T-helper 2 cell treated with Interferon-gamma antibody and Interleukin-4, amounts not matched to agents 5 μg/mL and 100 μg/mL, for 36 hours (primary cell): ENCODE measurements at regions not wholly inside any gene's neighbourhood (a gene's known extent, or its start where the extent isn't known, plus 50 kb on each side); places are given as distances from the start of the nearest gene placed in this dataset.
A peak's percentile ranks its signal among the peaks of the same experiment; 100 is the strongest.

Source experiments
- DNase-seq: peaks from one replicate; pipeline ENCODE4 v3.0.0; 2021; ENCODE audit warnings: low spot score
- H3K27ac Mint-ChIP-seq: one replicate; pipeline ENCODE4 v1.8.0; 2021; ENCODE audit warnings: mild to moderate bottlenecking, mixed read lengths
- H3K27me3 Mint-ChIP-seq: one replicate; pipeline ENCODE4 v1.8.0; 2021; ENCODE audit warnings: low read depth, mixed read lengths
- H3K36me3 Mint-ChIP-seq: one replicate; pipeline ENCODE4 v1.8.0; 2021; ENCODE audit warnings: low read depth, mixed read lengths
- H3K4me1 Mint-ChIP-seq: one replicate; pipeline ENCODE4 v1.8.0; 2021; ENCODE audit warnings: low read depth, mixed read lengths
- H3K4me3 Mint-ChIP-seq: one replicate; pipeline ENCODE4 v1.8.0; 2022; ENCODE audit warnings: mild to moderate bottlenecking, moderate library complexity, mixed read lengths
- H3K9me3 Mint-ChIP-seq: one replicate; pipeline ENCODE4 v1.8.0; 2021; ENCODE audit warnings: mixed read lengths

DNA sequence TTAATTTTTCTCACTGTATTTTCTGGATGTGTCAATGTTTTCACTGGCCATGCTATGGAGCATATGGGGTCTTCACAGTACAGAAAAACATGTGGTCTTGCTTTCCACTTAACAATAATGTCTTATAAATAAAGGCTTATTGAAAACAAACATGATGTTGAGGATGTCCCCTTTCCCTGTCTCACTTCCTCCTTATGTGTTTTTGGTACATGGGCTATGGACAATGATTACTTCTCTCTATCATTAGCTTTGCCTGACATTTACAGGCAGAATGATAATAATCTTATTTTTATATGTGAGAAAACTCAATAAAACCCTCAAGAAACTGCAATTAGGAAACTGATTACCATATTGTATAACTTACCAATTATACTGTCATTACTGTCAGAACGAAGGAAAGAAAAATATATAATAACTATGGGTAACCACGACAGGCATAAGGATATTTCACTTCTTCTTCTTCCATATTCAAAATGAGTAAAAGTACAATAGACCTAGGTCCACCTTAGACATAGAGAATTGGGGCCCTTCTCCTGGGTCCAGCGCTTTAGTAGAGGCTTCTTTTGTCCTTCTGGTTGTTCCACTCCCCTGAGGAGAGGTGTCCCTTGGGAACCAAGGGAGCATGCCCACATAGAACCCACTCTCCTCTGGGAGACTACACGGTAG, 375.0 kb downstream of the MAN2A1 start:
- Mint-ChIP-seq H3K36me3 (peaks cover 9% of the 10 kb centered on the region), H3K9me3 (peaks cover 20% of the 10 kb centered on the region), H3K4me3 (no peak overlapping the region), H3K27me3 (no peaks in the 10 kb centered on the region), H3K27ac (peak overlapping the region; percentile 15), H3K4me1 (peaks cover 36% of the 10 kb centered on the region)
- no peak for DNase-seq

DNA sequence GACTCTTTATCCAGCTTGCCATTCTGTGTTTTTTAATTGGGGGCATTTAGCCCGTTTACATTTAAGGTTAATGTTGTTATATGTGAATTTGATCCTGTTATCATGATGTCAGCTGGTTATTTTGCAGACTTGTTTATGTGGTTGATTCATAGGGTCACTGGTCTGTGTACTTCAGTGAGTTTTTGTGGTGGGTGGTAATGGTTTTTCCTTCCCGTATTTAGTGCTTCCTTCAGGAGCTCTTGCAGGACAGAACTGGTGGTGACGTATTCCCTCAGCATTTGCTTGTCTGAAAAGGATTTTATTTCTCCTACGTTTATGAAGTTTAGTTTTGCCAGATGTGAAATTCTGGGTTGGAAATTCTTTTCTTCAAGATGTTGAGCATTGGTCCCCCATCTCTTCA, 381.1 kb downstream of the MAN2A1 start:
- H3K27me3 Mint-ChIP-seq: no peaks in the 10 kb centered on the region
- H3K36me3 Mint-ChIP-seq: peaks cover 13% of the 10 kb centered on the region
- H3K4me1 Mint-ChIP-seq: peaks cover 13% of the 10 kb centered on the region
- no peak overlapping the region for H3K27ac Mint-ChIP-seq
- H3K4me3 Mint-ChIP-seq: no peak overlapping the region
- H3K9me3 Mint-ChIP-seq: peaks cover 52% of the 10 kb centered on the region
- no peak for DNase-seq

GRCh38 chr5:110072651-110073050, 382.9 kb downstream of the MAN2A1 start:
- DNase-seq: no peak
- Mint-ChIP-seq H3K9me3 (peaks cover 59% of the 10 kb centered on the region), H3K4me1 (peaks cover 6% of the 10 kb centered on the region), H3K27me3 (no peaks in the 10 kb centered on the region), H3K36me3 (peaks cover 8% of the 10 kb centered on the region), H3K4me3 (no peak overlapping the region), H3K27ac (no peak overlapping the region)

GRCh38 chr5:110073534-110073933, 383.8 kb downstream of the MAN2A1 start:
- no peak for DNase-seq
- peaks cover 4% of the 10 kb centered on the region for H3K4me1 Mint-ChIP-seq
- peaks cover 7% of the 10 kb centered on the region for H3K36me3 Mint-ChIP-seq
- no peaks in the 10 kb centered on the region for H3K27me3 Mint-ChIP-seq
- peaks cover 52% of the 10 kb centered on the region for H3K9me3 Mint-ChIP-seq
- H3K4me3 Mint-ChIP-seq: no peak overlapping the region
- H3K27ac Mint-ChIP-seq: no peak overlapping the region

DNA sequence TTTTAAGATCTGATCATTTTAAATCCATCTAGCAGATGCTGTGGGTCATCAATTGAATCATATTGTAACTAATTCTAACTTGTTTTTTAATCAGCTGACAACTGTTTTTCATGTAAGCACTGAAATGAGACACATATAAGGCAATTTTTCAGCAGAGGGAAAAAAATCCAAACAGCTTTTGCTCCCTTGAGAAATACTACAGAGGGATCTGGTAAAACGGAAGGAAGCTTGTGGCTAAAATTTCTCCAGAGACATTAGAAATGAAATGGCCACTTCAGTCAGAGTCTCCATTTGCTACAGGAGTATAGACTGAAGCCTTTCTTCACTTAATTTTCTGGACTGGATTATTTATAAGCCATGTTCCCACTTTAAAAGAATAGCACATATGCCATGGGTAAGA, 385.9 kb downstream of the MAN2A1 start:
- peaks cover 34% of the 10 kb centered on the region for H3K9me3 Mint-ChIP-seq
- H3K27ac Mint-ChIP-seq: no peak overlapping the region
- H3K36me3 Mint-ChIP-seq: peaks cover 3% of the 10 kb centered on the region

GRCh38 chr5:110077147-110077546, 387.4 kb downstream of the MAN2A1 start:
- peaks cover 3% of the 10 kb centered on the region for H3K4me1 Mint-ChIP-seq

More for the DNA sequence above, 385.9 kb downstream of the MAN2A1 start:
- Mint-ChIP-seq H3K27me3 (no peaks in the 10 kb centered on the region), H3K4me1 (peaks cover 3% of the 10 kb centered on the region), H3K4me3 (no peak overlapping the region)
- no peak for DNase-seq

GRCh38 chr5:110082194-110082593, 392.5 kb downstream of the MAN2A1 start:
- peaks cover 2% of the 10 kb centered on the region for H3K9me3 Mint-ChIP-seq
- H3K4me1 Mint-ChIP-seq: peaks cover 11% of the 10 kb centered on the region
- no peak overlapping the region for H3K27ac Mint-ChIP-seq
- no peak for DNase-seq
- H3K27me3 Mint-ChIP-seq: no peaks in the 10 kb centered on the region
- no peak overlapping the region for H3K4me3 Mint-ChIP-seq
- H3K36me3 Mint-ChIP-seq: no peaks in the 10 kb centered on the region

More at GRCh38 chr5:110077147-110077546, 387.4 kb downstream of the MAN2A1 start:
- Mint-ChIP-seq H3K4me3 (no peak overlapping the region), H3K36me3 (peaks cover 3% of the 10 kb centered on the region), H3K27ac (no peak overlapping the region), H3K27me3 (no peaks in the 10 kb centered on the region), H3K9me3 (peaks cover 32% of the 10 kb centered on the region)
- no peak for DNase-seq

DNA sequence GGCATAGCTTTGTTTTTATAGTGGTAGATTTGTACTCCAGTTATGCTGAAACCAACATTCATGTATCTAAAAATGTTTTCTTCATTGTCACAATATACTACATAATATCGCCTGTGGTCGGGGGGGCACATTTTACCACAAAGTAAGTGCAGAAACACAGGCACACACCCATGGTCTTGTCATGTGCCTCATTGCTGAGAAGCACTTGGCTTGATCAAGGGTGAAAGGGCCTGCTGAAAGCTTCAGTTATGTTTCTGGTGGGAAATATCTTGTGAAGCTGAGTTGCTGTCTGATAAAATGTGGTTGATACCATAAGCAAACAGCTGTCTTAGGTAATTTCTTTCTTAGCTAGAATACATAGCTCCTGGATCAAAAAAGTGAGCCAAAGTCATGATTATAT, 393.1 kb downstream of the MAN2A1 start:
- Mint-ChIP-seq H3K36me3 (no peaks in the 10 kb centered on the region), H3K27ac (no peak overlapping the region), H3K9me3 (no peaks in the 10 kb centered on the region), H3K4me1 (peaks cover 11% of the 10 kb centered on the region), H3K4me3 (no peak overlapping the region), H3K27me3 (no peaks in the 10 kb centered on the region)
- DNase-seq: no peak

DNA sequence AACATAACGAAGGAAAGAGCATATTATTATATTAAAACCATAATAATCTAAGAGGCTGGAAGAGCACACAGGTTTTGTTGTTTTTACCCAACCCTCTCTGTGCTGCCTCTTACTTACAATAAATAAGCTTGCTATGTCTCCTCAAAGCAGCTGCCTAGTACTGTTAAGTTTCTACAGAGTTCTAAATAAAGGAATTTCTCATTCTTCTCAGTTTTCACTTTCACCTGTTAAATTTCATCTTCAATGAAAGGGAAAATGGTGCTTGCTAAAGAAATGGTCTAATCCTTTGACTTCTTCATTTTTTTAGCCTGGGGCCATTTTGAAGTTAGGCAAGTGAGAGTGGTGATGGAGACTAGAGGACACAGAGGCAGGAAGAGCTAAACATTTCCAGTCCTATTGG, 396.1 kb downstream of the MAN2A1 start:
- no peak for DNase-seq
- no peaks in the 10 kb centered on the region for H3K36me3 Mint-ChIP-seq
- H3K4me3 Mint-ChIP-seq: no peak overlapping the region
- no peaks in the 10 kb centered on the region for H3K9me3 Mint-ChIP-seq
- H3K27ac Mint-ChIP-seq: no peak overlapping the region
- H3K27me3 Mint-ChIP-seq: no peaks in the 10 kb centered on the region
- peaks cover 11% of the 10 kb centered on the region for H3K4me1 Mint-ChIP-seq

DNA sequence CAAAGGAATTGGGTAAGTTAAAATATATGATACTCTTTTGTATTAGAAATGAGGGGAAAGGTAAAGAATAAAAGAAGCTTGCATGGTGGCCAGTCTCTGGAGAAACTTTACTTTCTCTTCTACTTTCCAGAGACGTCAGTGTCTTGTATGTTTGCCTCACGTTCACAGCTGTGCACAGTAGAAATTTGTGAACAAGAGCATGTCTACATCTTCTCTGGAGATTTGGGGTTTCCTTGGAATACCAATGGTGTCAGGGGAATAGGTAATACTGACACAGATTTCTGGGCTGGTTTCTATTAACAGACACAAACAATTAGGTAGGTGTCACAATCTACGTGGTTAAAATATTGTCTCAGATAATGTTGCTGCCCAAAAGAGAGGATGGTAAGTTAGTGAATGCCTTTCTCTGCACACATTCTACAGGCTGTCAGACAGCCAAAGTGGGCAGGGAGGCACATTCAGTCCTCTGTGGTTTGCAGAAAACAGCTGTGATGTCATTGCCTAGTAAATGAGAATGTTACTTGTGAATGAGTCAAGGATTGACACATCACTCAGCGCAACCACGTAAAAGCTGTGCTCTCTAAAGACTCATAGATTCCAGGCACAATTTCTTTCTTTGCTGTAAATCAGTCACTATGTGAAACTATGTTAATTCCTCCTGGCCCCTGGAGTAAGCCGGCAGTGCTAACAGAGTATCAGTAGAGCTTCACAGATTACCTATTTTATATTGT, 397.1 kb downstream of the MAN2A1 start:
- no peaks in the 10 kb centered on the region for H3K27me3 Mint-ChIP-seq
- H3K36me3 Mint-ChIP-seq: no peaks in the 10 kb centered on the region
- no peaks in the 10 kb centered on the region for H3K9me3 Mint-ChIP-seq
- no peak overlapping the region for H3K27ac Mint-ChIP-seq
- H3K4me3 Mint-ChIP-seq: peak overlapping the region; percentile 33
- H3K4me1 Mint-ChIP-seq: peaks cover 11% of the 10 kb centered on the region
- peak; percentile 76 for DNase-seq

DNA sequence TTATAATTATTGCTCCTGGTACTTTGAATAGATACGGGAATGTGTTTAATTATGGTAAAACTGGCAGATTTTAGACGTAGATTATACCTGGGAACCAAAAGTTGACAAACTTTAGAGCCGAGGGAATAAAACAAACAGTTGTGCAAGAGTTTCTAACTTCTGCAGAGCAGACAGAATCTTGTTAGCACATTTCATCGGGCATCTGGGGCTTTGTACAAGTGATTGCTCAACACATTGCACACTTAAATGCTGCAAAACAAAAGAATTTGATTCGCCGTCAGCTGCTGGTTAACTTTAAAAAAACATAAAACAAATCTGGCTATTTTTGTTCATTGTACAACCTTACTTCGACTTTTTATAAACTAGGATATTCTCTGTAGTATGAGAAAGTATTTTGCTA, 398.1 kb downstream of the MAN2A1 start:
- Mint-ChIP-seq H3K4me1 (peaks cover 11% of the 10 kb centered on the region), H3K27me3 (no peaks in the 10 kb centered on the region), H3K36me3 (no peaks in the 10 kb centered on the region), H3K27ac (no peak overlapping the region), H3K4me3 (no peak overlapping the region), H3K9me3 (no peaks in the 10 kb centered on the region)
- DNase-seq: no peak

DNA sequence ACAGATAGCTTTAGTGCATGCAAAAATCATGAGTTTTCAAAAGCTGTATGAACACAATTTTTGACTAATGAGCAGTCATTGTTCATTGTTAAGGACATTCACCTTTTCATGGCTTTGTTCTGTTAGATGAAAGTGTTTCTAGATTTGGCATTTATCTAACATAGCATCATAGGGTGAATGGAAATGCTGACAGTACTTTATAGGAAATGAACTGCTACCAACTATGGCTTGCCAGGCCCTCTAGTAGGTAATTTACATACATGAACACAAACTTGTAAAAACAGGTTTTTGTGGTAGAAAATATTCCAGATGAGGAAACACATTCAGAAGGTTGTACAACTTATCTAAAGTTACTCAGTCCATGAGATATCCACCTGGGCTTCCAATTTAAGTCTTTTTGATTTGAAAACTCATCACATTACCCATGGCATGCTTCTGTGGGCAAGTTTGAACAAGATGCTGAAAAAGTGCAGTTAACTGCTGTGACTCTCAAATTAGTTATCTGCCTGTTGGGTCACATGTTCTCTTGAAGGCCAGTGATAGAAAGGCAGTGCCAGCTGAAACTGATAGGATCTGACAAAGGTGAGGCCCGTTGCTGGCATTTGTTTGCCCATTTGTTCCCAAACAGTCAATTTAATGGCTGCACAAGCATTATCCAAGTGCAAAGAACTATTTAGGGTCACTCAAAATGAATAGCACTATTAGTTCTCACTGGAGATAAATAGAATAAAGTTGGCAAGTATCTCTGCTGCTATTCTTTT, 399.1 kb downstream of the MAN2A1 start:
- Mint-ChIP-seq H3K27me3 (no peaks in the 10 kb centered on the region), H3K4me1 (peaks cover 11% of the 10 kb centered on the region), H3K27ac (no peak overlapping the region), H3K4me3 (no peak overlapping the region), H3K9me3 (no peaks in the 10 kb centered on the region), H3K36me3 (no peaks in the 10 kb centered on the region)
- peak; percentile 18 for DNase-seq

GRCh38 chr5:110092955-110093785, 403.4 kb downstream of the MAN2A1 start:
- H3K4me3 Mint-ChIP-seq: no peak overlapping the region
- H3K27ac Mint-ChIP-seq: no peak overlapping the region
- H3K36me3 Mint-ChIP-seq: no peaks in the 10 kb centered on the region
- no peaks in the 10 kb centered on the region for H3K27me3 Mint-ChIP-seq
- no peak for DNase-seq
- no peaks in the 10 kb centered on the region for H3K4me1 Mint-ChIP-seq
- no peaks in the 10 kb centered on the region for H3K9me3 Mint-ChIP-seq
